Nephron progenitor cell (in vitro differentiated cells): ENCODE measurements at regions not wholly inside any gene's neighbourhood (a gene's known extent, or its start where the extent isn't known, plus 50 kb on each side); places are given as distances from the start of the nearest gene placed in this dataset.

Experiments used
- DNase-seq: peaks from one replicate; pipeline ENCODE4 v3.0.0; 2021
- H3K27ac Mint-ChIP-seq: 2 replicates; pipeline ENCODE4 v1.8.0; 2021; ENCODE audit warnings: mild to moderate bottlenecking, moderate library complexity, mixed read lengths
- H3K27me3 Mint-ChIP-seq: 2 replicates; pipeline ENCODE4 v1.8.0; 2021; ENCODE audit warnings: mild to moderate bottlenecking, low read depth, mixed read lengths; ENCODE audit not compliant: poor library complexity
- H3K36me3 Mint-ChIP-seq: 2 replicates; pipeline ENCODE4 v1.8.0; 2021; ENCODE audit warnings: low read depth, mixed read lengths
- H3K4me1 Mint-ChIP-seq: 2 replicates; pipeline ENCODE4 v1.8.0; 2021; ENCODE audit warnings: mixed read lengths
- H3K4me3 Mint-ChIP-seq: 2 replicates; pipeline ENCODE4 v1.8.0; 2021; ENCODE audit warnings: mild to moderate bottlenecking, moderate library complexity, mixed read lengths
- H3K9me3 Mint-ChIP-seq: 2 replicates; pipeline ENCODE4 v1.8.0; 2021; ENCODE audit warnings: mild to moderate bottlenecking, moderate library complexity, mixed read lengths
- CTCF ChIP-seq: fragments of 200-600 bp; sonication (generic); IDR thresholded peaks from 2 replicates; pipeline ENCODE4 v1.5.0; 2021; ENCODE audit warnings: antibody characterized with exemption

GRCh38 chr2:117074756-117075155 lies 739.7 kb upstream of the DDX18 start:
- Mint-ChIP-seq H3K27ac (no peak overlapping the region), H3K9me3 (peaks cover 21% of the 10 kb centered on the region), H3K36me3 (peaks cover 18% of the 10 kb centered on the region), H3K4me3 (no peak overlapping the region), H3K27me3 (peaks cover 2% of the 10 kb centered on the region), H3K4me1 (no peaks in the 10 kb centered on the region)
- no peak for DNase-seq
- no peak for TF ChIP-seq CTCF

DNA sequence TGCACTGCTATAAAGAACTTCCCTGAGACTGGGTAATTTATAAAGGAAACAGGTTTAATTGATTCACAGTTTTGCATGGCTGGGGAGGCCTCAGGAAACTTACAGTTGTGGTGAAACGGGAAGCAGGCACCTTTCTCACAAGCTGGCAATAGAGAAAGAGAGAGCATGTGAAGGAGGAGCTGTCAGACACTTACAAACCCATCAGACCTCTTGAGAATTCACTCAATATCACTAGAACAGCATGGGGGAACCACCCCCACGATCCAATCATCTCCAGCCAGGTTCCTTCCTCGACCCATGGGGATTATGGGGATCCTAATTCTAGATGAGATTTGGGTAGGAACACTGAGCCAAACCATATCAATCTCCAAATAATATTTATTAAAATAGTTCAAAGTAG lies 729.2 kb upstream of the DDX18 start:
- H3K4me3 Mint-ChIP-seq = no peak overlapping the region
- H3K9me3 Mint-ChIP-seq = no peaks in the 10 kb centered on the region
- no peak for DNase-seq
- peaks cover 31% of the 10 kb centered on the region for H3K4me1 Mint-ChIP-seq
- H3K27ac Mint-ChIP-seq = no peak overlapping the region
- no peaks in the 10 kb centered on the region for H3K36me3 Mint-ChIP-seq
- H3K27me3 Mint-ChIP-seq = no peaks in the 10 kb centered on the region
- TF ChIP-seq CTCF = no peak

DNA sequence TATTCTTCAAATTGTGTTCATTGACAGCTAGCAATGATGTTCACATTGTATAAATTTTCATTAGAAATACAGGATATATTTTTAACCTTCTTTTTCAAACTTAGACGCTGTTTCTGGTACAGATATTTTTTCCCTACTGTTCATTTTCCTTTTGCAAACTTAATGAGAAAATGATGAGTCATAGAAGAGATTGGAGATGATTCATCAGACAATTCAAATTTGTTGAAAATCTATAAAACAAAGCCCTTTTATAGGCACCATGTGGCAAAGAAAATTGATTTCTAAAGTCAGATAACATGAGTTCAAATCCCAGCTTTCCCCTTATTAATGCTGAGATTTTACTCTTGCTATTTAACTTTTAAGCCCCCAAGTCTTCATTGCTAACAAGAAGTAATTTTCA lies 728.8 kb upstream of the DDX18 start:
- Mint-ChIP-seq H3K4me1 (peaks cover 31% of the 10 kb centered on the region), H3K4me3 (no peak overlapping the region), H3K9me3 (no peaks in the 10 kb centered on the region), H3K27me3 (no peaks in the 10 kb centered on the region), H3K36me3 (no peaks in the 10 kb centered on the region), H3K27ac (no peak overlapping the region)
- no peak for DNase-seq
- TF ChIP-seq CTCF = no peak

DNA sequence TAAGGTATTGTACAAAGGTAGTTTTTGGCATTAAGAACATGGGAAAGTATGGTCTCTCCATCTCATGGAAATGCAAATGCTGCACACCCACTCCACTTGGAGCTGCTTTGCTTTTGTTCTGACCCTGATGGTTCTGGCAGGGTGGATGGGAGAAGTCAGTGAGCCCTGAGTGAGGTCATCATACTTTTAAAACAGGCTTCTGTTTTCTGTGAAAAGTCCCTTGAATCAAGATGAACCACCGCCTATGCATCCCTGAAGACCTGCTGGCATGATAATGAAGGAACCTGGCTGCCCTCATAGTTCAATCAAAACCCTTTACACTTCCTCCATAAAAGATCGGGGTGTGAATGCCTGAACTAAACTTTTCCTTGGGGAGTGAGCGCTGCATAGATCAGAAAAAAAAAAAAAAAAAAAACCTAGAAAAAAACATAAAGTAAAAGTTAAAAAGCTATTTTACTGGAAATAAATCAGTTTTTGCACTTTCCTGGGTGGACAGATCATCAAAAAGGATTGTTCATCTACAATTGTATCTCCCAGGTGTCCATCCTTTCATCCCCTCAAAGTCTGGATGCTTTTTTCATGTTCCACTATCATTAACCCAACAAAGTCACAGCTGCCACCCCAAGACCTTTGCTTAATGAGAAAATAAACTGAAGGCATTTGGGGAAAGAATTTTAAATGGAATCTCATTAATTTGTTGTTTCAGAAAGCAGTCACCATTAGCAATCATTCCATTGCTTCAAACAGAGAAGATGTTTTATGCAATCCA lies 728.1 kb upstream of the DDX18 start:
- Mint-ChIP-seq H3K4me3 (no peak overlapping the region), H3K27me3 (no peaks in the 10 kb centered on the region), H3K36me3 (no peaks in the 10 kb centered on the region), H3K27ac (no peak overlapping the region), H3K4me1 (peaks cover 31% of the 10 kb centered on the region), H3K9me3 (no peaks in the 10 kb centered on the region)
- DNase-seq = no peak
- TF ChIP-seq CTCF = no peak

- Mint-ChIP-seq H3K36me3 (no peaks in the 10 kb centered on the region), H3K27ac (peak overlapping the region; percentile 83), H3K27me3 (no peaks in the 10 kb centered on the region), H3K9me3 (no peaks in the 10 kb centered on the region), H3K4me3 (no peak overlapping the region), H3K4me1 (peaks cover 32% of the 10 kb centered on the region)
- no peak for DNase-seq
- no peak for TF ChIP-seq CTCF
Measured at GRCh38 chr2:117086943-117087250, 727.6 kb upstream of the DDX18 start.
